ENCODE measurements at regions not wholly inside any gene's neighbourhood (a gene's known extent, or its start where the extent isn't known, plus 50 kb on each side); places are given as distances from the start of the nearest gene placed in this dataset.

DNA sequence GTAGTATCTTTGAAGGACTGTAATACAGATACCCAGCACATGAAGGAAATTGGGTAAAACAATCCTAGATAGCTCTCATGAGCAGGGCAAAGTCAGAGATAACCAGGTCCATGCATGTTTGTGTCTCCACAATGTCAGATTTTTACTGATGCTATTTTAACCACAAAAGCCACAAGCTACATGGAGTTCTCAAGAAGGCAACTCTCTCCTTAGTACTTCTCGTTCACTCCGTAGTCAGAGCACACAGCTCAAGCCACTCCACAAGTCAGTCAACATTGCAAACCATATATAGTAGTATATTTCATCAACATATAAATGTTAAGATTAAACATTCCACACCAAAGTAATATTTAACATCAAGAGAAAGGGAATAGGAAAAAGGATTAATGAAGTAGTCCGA is 98.0 kb upstream of the PIK3CG start:
- H3F3A ChIP-seq (ENCODE audit: insufficient read depth, low read depth) = peaks cover 13% of the 10 kb centered on the region; the same call in 1 of the 2 replicates
- H2AFZ ChIP-seq = no peak overlapping the region
- no peaks in the 10 kb centered on the region for H3K36me3 ChIP-seq (ENCODE audit: low read depth)
- H3K4me2 ChIP-seq = no peak overlapping the region
- no peak for DNase-seq
- no peaks in the 10 kb centered on the region for H3K79me2 ChIP-seq (ENCODE audit: low read depth)
- POLR2A ChIA-PET (ENCODE audit: unreplicated experiment) = no interaction called here
- peaks cover 23% of the 10 kb centered on the region for H3K4me1 ChIP-seq (replicated peaks; ENCODE audit: insufficient read depth)
- TF ChIP-seq, protein P1, sequence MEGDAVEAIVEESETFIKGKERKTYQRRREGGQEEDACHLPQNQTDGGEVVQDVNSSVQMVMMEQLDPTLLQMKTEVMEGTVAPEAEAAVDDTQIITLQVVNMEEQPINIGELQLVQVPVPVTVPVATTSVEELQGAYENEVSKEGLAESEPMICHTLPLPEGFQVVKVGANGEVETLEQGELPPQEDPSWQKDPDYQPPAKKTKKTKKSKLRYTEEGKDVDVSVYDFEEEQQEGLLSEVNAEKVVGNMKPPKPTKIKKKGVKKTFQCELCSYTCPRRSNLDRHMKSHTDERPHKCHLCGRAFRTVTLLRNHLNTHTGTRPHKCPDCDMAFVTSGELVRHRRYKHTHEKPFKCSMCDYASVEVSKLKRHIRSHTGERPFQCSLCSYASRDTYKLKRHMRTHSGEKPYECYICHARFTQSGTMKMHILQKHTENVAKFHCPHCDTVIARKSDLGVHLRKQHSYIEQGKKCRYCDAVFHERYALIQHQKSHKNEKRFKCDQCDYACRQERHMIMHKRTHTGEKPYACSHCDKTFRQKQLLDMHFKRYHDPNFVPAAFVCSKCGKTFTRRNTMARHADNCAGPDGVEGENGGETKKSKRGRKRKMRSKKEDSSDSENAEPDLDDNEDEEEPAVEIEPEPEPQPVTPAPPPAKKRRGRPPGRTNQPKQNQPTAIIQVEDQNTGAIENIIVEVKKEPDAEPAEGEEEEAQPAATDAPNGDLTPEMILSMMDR (conservative IDR thresholded peaks at IDR 0.05) = no peak
- TF ChIP-seq EZH2 (IDR thresholded peaks at IDR 0.05; ENCODE audit: low read depth) = no peak
- no peaks in the 10 kb centered on the region for H4K20me1 ChIP-seq (ENCODE audit: insufficient read depth)
- H3K9me3 ChIP-seq (ENCODE audit: insufficient read depth, low read depth) = no peaks in the 10 kb centered on the region
- CTCF ChIA-PET = no interaction called here
- H3K4me3 ChIP-seq = no peak overlapping the region
- no peaks in the 10 kb centered on the region for H3K9me2 ChIP-seq (ENCODE audit: insufficient read depth)
- no peak overlapping the region for H3K27ac ChIP-seq
- intact Hi-C loops (cut with micrococcal nuclease; ENCODE audit: unreplicated experiment) = no loop called here
- H3K27me3 ChIP-seq (ENCODE audit: insufficient read depth, low read depth) = no peaks in the 10 kb centered on the region
- no TSS peak for BruUV-seq (replicated peaks)

DNA sequence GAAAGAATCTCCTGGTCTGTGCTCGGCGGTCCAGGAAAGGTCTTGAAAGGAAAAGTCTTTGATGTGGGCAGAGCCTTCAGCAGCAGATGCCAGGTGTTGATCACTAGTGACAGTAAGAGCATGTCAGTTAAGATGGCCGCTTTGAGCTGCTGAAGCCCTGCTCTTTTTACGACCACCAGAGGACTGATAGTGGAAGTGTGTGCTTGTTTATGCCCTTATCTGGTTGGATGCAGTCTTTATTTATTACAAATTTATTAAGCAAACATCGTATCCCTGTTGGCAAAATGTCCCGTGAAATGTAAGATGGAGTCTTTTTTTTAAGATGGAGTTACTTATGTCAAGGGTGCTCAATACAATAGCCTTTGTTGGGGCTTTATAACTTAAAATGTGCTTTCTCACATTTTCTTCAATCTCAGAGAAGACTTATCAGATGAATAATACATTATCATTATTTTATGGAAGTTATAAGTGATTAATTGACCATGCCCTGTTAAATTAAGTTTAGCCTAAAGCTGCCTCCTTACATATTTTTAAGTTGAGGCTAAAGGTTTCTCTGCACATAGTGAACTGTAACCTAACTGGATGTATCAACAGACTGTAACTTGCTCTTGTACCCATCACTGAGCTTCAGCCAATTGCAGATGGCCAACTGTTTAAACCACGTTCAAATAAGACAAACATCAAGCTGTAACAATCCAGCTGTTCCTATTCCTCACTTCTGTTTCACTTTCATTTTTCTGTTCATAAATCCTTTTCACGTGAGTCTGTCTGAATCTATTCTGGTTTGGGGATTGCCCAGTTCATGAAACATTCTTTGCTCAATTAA is 97.4 kb upstream of the PIK3CG start:
- Histone ChIP-seq H3K27ac (no peak overlapping the region), H3K9me3 (ENCODE audit: insufficient read depth, low read depth) (no peaks in the 10 kb centered on the region), H3K9me2 (ENCODE audit: insufficient read depth) (no peaks in the 10 kb centered on the region), H4K20me1 (ENCODE audit: insufficient read depth) (no peaks in the 10 kb centered on the region), H3K4me3 (no peak overlapping the region), H3F3A (ENCODE audit: insufficient read depth, low read depth) (peaks cover 13% of the 10 kb centered on the region; the same call in 1 of the 2 replicates), H3K4me1 (replicated peaks; ENCODE audit: insufficient read depth) (peaks cover 29% of the 10 kb centered on the region), H3K79me2 (ENCODE audit: low read depth) (no peaks in the 10 kb centered on the region), H2AFZ (no peak overlapping the region), H3K27me3 (ENCODE audit: insufficient read depth, low read depth) (no peaks in the 10 kb centered on the region), H3K36me3 (ENCODE audit: low read depth) (no peaks in the 10 kb centered on the region), H3K4me2 (no peak overlapping the region)
- no peak for TF ChIP-seq EZH2 (IDR thresholded peaks at IDR 0.05; ENCODE audit: low read depth)
- TF ChIP-seq, protein P1 (conservative IDR thresholded peaks at IDR 0.05) = no peak
- no peak for DNase-seq
- CTCF ChIA-PET = no interaction called here
- intact Hi-C loops (cut with micrococcal nuclease; ENCODE audit: unreplicated experiment) = no loop called here
- no TSS peak for BruUV-seq (replicated peaks)
- POLR2A ChIA-PET (ENCODE audit: unreplicated experiment) = interaction anchor here (0.6 kb wide), 1 partner anchor 15 kb away, joined by 5 read pairs; no protein-coding TSS in a partner anchor

- Histone ChIP-seq H3K4me3 (no peak overlapping the region), H4K20me1 (ENCODE audit: insufficient read depth) (no peaks in the 10 kb centered on the region), H3K9me3 (ENCODE audit: insufficient read depth, low read depth) (peaks cover 2% of the 10 kb centered on the region; the same call in 1 of the 2 replicates), H3K79me2 (ENCODE audit: low read depth) (no peaks in the 10 kb centered on the region), H3K4me2 (no peak overlapping the region), H3K27me3 (ENCODE audit: insufficient read depth, low read depth) (no peaks in the 10 kb centered on the region), H3K27ac (no peak overlapping the region), H2AFZ (no peak overlapping the region), H3K4me1 (replicated peaks; ENCODE audit: insufficient read depth) (peaks cover 36% of the 10 kb centered on the region), H3K36me3 (ENCODE audit: low read depth) (no peaks in the 10 kb centered on the region), H3K9me2 (ENCODE audit: insufficient read depth) (no peaks in the 10 kb centered on the region), H3F3A (ENCODE audit: insufficient read depth, low read depth) (peaks cover 13% of the 10 kb centered on the region; the same call in 1 of the 2 replicates)
- no peak for TF ChIP-seq EZH2 (IDR thresholded peaks at IDR 0.05; ENCODE audit: low read depth)
- TF ChIP-seq, protein P1 (conservative IDR thresholded peaks at IDR 0.05) = no peak
- POLR2A ChIA-PET (ENCODE audit: unreplicated experiment) = interaction anchor here (0.6 kb wide), 1 partner anchor 16 kb away, joined by 5 read pairs; no protein-coding TSS in a partner anchor
- BruUV-seq (replicated peaks) = no TSS peak
- intact Hi-C loops (cut with micrococcal nuclease; ENCODE audit: unreplicated experiment) = no loop called here
- CTCF ChIA-PET = no interaction called here
- no peak for DNase-seq
These were observed 96.7 kb upstream of the PIK3CG start for GRCh38 chr7:106768324-106768751.
